ENCODE measurements at regions not wholly inside any gene's neighbourhood (a gene's known extent, or its start where the extent isn't known, plus 50 kb on each side); places are given as distances from the start of the nearest gene placed in this dataset.

DNA sequence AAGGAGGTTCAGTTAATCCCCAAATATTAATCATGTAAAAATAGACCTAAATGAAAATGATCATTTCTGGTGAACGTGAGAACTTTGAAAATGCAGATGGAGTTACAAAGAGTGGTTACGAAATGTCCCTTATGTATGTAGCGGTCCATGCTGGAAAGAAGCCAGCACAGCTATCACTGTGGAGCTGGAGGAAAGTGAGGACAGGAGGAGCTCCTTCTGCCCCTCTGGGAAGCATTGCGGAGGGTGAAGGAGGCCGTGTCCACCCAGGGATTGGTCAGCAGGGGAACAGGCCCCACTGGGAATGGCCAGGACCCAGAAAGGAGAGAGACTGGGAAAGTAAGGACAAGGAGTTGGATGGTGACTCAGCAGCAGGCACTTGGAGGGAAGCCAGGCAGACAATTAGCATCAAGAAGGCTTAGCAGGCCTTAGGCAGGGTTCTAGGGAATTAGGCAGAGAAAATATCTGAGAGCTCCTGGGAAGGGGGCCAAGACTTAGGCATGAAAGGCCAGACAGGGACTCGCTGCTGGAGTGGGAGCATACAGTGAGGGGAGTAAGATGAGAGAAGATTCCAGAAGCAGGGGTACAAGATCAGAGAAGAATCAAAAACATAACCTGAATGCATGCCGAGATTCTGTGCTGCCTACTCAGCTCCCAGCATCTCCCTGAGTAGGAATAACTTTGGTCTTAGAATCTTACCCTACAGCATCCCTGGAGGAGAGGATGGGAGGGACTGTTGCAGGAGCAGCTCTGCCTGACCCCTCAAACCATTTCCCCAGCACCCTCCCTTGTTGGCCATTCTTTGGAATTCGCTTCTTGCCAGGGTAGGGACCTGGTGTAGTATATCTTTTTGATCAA is 171.0 kb upstream of the UMPS start:
- DNase-seq: peak; percentile 98 to 99

DNA sequence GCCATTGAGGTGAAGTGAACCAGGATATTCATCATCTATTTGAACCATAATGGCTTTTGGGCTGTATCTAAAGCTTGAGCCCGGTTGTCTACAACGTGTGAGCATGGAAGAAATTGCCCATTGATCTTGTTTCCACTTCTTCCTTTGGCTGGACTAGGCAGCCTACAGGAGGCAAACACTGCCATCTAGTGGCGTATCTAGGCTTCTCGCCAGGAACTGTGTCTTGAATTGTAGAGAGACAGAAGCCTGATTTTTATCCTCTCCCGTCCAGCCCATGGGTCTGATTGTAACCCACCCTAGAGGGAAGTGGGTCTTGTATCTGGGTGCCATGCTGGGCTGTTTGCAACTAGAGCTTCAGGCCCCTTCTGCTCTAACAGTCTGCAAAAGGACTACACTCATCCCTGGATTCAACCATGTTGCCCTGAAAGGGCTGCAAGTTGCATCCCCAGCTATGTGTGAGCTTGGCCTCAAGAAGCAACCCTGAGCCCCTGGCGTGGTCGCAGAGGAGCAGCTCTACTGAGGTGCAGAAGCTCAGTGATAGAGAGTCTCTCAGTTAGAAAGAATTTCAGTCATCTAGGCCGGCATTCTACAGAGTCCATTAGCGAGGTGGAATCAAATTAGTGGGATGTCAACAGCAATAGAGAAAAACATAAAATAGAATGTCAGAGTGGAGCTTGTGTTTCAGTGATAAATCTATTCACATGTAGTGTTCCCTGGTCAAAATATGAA is 170.2 kb upstream of the UMPS start:
- DNase-seq: peak; percentile 79 to 91

DNA sequence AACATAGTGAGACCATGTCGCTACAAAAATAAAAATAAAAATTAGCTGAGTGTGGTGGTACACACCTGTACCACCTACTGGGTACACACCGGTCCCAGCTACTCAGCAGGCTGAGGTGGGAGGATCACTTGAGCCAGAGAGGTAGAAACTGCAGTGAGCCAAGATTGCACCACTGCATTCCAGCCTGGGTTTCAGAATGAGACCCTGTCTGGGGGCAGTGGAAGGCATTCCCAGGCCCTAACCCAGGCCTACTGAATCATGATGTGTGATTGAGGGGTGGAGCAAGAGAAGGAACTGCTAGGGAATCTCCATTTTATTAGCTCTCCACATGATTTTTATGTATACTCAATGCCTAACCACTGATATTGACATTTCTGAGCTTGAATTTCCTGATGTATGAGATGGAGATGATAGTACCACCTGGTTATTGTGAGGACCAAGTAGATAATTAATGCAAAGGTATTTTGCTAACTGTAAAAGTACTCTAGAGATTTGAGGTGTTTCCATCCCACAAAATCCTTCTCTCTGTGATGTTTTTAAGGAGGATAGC is 169.5 kb upstream of the UMPS start:
- DNase-seq: no peak

DNA sequence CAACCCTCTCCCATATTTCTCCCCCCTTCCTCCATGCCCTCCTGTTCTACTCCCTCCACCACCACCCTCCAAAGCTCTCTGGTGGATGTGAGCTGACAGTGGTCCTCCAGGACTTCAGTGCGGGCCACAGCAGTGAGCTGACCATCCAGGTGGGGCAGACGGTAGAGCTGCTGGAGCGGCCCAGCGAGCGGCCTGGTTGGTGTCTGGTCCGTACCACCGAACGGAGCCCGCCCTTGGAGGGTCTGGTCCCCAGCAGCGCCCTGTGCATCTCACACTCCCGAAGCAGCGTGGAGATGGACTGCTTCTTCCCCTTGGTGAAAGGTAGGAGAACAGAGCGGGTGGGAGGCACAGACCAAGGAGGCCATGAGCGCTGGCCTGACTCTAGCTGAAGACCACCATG is 167.5 kb upstream of the UMPS start:
- no peak for DNase-seq

DNA sequence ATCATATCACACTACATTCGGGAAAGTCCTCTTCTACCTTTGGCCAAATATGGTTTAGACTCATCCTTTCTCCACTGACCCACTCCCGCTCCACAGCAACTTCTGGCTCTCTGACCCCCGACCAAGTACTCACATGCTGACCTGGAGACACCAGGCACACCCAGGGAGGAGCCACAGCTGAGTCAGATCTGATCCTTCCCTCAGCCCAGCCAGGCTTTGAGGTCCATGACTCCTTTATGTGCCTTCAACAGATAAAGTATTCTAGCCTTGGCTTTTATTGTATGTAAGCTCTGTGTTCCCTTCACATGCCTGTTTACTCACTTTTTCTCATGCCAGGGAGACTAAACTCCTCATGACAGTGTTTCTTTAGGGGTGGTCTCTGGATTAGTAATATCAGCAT is 166.9 kb upstream of the UMPS start:
- no peak for DNase-seq

DNA sequence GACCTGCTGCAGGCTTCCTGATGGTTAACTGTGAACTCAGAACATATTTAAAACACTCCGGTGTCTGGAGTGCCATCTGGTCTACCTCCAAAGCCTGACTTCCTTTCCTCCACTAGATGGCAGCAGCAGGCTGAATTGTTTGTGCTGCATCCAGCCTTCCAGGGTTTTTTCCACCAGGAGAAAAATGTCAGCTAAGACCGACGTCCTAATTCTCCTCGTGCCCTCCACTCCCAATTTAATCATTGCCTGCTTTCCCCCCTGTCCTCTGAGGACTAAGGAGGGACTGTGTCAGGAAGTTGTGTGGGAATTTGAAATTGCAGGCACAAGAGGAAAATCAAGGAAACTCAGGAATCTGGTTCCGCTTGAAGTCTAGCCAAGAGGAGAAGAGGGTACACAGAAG is 165.2 kb upstream of the UMPS start:
- peak; percentile 79 to 92 for DNase-seq

DNA sequence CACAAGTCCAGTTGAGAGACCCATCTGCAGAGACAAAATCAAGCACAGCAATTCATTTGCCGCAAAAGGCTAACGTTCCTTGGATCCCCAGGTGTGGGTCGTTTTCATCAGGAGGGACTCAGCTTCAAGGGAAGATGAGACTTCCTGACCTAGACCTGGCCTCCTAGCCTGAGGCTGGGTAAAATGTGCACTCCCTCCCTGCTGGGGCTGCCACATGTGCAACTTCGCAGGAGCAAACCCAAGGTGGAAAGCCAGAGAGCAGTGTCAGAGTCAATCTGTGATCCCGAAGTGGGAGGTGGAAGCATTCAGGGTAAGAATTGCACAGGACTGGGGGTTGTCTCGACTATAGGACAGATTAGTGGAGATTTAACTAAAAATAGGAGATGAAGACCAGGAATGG is 164.7 kb upstream of the UMPS start:
- DNase-seq: no peak

DNA sequence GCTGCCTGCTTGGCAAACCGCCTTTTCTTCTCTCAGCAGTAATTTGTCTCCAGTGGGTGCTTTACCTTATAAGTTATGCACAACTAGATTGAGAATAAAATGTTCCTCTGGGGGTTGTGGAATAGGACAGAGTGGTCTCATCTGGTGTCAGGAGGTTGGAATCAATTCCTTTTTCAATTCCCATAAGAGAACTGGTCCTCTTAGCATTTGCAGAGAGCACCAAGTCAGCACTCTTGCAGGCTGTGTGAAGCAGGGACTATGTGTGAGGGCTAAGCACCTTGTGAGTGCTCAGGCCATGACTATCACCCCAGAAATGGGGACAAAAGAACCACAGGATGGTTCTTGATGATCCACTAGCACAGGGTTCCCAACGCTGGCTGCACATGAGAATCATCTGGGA is 163.6 kb upstream of the UMPS start:
- no peak for DNase-seq

DNA sequence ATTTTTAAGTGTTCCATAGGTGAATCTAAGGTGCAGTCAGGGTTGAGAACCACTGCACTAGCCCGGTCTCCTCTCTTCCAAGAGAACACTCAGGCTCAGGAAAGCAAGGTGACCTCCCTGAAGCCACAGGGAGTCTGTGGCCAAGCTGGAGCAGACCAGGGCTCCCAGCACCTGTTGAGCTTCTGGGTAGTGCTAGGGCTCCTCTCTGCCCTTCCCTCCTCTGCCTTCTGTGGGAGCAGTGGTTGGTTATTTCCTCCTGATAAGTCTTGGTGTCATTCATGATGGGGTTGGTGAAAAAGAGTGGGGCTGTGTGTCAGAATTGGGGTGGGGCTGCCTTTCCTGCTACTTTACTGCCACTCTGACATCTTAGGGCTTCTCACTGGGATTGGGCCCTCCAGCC is 163.1 kb upstream of the UMPS start:
- no peak for DNase-seq

DNA sequence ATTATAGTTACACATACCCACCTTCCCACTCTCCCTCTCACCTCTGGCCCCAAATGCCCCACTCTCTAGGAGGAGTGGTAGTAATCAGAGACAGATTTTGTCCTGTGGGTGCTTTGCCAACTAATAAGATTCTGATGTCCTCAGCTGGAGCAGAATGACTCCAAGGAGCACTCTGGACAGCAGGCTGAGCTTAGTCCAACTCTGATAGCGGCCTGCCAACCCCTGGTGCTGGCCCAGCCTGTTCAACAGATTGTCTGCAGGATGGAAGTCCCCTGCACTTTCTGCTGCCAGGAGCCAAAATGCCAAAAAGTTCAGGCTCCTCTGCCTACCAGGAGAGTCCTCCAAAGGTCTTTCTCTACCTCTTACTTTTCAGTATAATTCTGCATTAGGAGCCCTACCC is 160.5 kb upstream of the UMPS start:
- no peak for DNase-seq

DNA sequence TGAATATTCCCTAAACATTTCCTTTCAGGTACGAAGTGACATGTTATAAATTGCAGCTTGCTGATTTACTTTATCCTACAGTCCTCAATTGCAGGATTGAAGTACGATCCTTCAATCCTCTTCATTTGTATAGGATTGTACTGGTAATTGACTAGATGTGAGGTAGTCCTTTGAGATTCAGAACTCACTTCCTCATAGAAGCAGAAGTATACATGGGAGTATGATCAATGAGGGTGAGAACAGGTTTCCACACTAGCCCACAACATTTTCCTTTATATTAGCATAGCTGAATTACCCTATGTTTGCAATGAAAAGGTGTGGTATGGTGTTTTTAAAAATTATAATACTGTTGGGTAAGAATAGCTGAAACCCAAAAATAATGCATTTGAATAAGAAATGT is 160.0 kb upstream of the UMPS start:
- DNase-seq: no peak

DNA sequence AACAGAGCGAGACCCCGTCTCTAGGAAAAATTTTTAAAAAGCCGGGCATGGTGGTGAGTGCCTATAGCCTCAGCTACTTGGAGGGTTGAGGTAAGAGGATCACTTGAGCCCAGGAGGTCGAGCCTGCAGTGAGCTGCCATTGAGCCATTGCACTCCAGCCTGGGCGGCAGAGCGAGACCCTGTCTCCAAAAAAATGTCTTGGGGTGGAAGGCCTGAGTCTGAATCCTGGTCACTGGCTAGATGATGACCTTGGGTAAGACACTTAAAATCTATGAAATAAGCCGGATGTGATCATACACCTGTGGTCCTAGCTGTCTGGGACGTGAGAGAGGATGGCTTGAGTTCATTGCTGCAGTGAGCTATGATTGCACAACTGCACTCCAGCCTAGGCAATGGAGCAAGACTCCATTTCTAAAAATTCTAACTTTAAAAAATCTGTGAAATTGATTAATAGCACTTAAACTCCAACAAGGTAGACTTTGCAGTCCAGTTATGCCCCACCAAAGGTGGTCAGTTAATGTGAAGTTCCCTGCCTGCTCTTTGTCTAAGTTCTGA is 157.3 kb upstream of the UMPS start:
- no peak for DNase-seq

DNA sequence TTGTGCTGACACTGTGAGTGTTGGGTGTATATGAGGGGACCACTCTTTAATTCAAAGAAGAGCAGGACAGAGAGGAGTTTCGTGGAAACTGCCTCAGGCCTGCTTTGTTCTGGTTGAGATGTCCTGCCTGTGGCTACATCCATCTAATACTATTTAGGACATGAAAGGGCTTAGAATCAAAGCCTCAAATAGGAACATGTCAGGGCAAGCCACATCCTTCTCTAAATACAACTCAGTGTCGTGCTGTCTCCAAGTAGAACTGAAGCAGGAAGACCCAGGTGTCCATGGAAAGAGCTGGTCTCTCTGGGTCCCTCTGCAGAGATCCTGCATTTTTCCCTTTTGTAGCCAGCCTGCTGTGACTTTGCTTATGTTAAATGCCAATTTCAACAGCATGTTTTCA is 156.2 kb upstream of the UMPS start:
- DNase-seq: no peak

DNA sequence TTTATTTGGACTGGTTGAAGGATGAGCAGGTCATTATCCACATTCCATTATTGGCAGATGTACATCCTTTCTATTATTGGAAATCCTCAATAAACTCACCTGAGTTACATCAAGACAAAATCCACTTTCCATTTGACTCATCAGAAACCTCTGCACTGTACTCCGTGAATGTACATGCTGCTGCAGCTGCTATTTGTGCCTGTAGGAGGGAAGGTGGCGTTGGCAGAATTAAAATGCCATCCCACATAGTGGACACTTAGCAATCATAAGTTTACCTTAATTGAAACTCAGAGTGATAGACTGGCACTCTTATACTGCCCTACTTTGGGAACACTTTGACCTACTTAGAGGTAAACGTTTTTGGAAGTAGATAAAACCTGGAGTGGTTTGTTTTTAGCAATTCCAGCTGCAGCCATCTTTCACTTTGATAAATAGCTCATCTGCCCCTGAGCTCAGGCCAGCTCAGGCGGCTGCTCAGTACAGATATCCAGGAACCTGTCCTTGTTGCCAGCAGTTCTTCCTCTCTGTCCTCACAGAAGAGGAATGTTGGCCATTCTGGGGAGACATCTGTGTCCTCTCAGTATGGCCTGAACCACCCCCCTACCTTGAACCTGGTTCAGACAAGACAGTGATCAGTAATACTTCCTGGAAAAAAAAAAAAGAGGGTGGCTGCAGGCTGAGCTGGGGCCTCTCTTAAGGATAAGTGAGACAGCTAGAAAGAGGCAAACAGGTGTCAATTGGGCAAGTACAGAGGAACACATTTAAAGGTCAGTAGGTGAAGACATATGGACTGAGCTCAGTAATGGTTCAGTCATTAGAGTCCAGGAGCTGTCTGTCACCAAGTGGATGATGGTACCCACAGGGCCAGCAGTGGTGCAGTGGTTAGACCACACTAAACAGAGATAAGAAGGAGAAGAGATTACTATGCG is 153.4 kb upstream of the UMPS start:
- no peak for DNase-seq

DNA sequence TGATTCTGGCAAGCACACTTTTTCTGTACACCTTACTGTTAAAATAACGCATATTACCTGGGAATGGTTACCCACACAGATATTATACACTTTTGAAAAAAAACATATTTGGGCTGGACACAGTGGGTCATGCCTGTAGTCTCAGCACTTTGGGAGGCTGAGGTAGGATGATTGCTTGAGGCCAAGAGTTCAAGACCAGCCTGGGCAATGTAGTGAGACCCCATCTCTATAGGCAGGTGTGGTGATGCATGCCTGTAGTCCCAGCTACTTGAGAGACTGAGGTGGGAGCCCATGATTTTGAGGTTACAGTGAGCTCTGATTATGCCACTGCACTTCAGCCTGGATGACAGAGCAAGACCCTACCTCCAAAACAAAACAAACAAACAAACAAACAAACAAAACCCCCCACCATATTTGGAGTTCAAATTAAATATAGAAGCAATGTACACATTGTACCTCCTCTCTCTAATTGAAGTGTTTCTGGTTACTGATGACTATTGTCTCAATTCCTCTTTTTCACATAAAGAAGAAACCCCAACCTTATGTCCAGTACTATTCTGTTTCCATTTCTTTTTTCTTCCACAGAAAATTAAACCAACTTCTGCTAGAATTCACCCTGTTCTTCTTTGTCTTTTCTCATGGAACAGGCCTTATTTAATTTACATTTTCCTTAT is 152.6 kb upstream of the UMPS start:
- DNase-seq: no peak

DNA sequence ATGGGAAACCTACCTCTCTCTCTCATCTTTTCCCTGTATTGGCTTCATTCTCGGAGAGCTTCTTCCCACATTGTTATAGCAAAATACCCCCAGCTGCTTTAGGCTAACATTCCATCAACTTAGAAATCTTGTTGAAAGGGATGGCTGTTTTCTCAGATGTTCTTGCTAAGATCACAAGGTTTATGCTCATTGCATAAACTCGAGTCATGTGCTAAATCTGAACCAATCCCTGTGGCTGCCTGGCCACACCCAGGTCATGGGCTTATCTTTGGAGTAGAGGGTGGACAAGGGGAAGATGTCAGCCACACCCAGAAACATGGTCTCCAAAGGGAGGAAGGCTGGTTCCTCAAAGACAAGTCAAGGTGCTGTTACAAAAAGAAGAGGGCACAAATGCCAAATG is 150.6 kb upstream of the UMPS start:
- no peak for DNase-seq

DNA sequence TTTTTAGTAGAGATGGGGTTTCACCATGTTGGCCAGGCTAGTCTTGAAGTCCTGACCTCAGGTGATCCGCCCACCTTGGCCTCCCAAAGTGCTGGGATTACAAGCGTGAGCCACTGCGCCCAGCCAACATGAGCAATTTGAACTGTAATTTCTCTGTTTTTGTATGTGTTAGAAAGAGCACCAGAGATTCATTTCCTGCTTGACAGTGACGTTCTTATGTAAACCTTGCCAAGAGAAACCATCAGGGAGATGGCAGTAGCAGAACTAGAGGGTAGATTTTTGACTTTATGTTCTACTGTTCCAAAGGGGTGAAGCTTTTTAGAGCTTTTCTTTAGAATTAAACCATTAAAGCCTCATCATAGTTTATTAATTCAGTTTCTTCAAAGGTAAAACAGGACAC is 148.1 kb upstream of the UMPS start:
- no peak for DNase-seq

DNA sequence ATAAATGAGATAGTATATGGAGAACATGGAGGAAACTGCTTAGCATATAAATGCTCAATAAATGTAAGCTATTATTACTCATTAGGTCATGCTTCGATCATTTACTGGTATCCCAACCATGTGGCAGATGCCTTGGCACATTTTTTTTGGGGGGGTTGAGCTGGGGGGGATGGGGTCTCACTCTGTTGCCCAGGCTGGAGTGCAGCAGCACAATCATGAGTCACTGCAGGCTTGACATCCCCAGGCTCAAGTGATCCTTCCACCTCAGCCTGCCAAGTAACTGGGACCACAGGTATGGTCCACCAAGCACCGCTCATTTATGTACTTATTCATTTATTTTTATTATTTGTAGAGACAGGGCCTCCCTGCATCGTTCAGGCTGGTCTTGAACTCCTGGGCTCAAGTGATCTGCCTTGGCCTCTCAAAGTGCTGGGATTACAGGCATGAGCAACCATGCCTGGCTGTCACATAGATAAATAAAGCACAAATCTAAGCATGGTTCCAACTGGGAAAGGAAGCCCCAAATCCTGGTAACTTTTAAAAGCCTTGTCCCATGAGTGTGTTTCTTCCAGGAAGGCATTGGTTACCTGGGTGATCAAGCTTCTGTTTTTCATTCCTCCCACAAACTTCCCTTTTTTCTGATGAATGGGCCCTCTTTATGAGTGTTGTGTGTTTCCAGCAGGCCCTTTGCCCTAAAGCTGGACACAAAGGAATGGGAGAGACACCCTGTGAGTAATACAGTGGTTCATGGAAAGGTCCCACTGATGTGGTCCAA is 147.4 kb upstream of the UMPS start:
- DNase-seq: no peak

DNA sequence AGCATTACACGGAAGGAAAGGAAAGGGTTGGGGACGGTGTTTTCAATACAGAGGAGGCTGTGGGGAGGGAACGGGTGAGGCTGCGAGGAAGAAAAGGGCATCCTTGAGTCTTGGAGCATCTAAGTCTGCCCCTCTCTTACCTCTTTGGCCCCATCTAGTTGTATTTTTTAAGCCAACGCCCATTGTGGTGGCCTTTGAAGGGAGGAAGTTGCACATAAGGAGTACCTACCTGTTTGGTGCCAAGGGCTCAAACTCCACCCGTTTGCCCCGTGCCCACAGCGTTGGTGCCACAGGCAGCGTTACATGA is 146.1 kb upstream of the UMPS start:
- peak in 1 of 2 experiments; percentile 48 for DNase-seq

DNA sequence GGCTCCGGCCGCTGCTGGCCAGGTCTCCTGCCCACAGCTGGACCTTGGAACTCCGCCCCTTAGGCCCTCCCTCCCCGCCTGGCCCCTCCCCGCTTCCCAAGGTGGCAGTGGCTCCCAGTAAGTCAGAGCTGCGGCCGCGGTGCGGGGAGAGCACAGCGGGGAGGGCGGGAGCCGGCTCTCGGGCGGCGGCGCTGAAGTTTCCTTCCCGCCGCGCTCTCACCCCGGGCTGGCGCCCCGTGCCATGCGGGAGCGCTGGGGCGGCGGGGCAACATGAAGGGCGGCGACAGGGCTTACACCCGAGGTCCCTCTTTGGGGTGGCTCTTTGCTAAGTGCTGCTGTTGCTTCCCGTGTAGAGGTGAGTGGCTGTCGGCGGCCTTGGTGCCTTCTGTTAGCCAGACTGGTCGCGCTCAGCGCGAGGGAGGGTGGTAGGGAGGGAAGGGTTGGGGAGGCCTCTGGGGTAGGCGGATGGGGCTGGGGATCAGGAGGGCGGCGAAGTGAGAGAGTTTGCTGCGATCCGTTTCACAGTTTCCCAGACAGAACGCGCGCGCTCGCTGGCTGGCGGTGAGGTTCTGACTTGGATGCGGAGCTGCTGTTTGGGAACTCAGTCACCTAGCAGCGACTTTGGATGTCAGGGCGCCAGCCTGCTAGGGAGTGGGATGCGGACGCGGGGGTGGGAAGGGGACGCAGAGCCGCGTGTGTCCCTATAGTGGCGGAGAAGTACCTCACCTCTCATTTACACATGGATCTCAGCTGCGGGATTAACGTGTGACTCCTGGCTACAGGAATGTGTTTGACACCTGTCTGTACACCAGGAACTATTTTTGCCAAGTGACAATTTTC is 145.5 kb upstream of the UMPS start:
- peak; percentile 48 to 62 for DNase-seq

All from NCI-H524 (cell line).